ENCODE measurements at regions not wholly inside any gene's neighbourhood (a gene's known extent, or its start where the extent isn't known, plus 50 kb on each side); places are given as distances from the start of the nearest gene placed in this dataset.

- Histone ChIP-seq H3K36me3 (ENCODE audit: control insufficient read depth in 1 of 2, insufficient read depth in 2 of 2, low read depth in 1 of 2, low read length in 2 of 2) (peaks cover 0 to 5% of the 10 kb centered on the region in 2 experiments), H2BK5ac (ENCODE audit: low read depth, low read length, poor library complexity, severe bottlenecking) (no peak overlapping the region), H3K4me2 (ENCODE audit: low read length, poor library complexity, severe bottlenecking) (no peak overlapping the region), H2BK12ac (ENCODE audit: low read length in 2 of 2) (no peak overlapping the region), H3K23ac (ENCODE audit: low read length in 2 of 2) (no peak overlapping the region), H3K27me3 (ENCODE audit: control insufficient read depth in 1 of 2, insufficient read depth in 1 of 2, low read length in 2 of 2) (no peaks in the 10 kb centered on the region), H4K8ac (ENCODE audit: low read length) (no peak overlapping the region), H2AFZ (ENCODE audit: low read depth, low read length) (no peak overlapping the region), H2AK5ac (ENCODE audit: low read length, severe bottlenecking) (no peak overlapping the region), H4K91ac (ENCODE audit: low read length) (no peak overlapping the region), H3K18ac (ENCODE audit: low read depth in 1 of 2, low read length in 2 of 2) (no peak overlapping the region), H3K14ac (ENCODE audit: low read length in 2 of 2) (no peak overlapping the region), H2BK120ac (ENCODE audit: low read depth, low read length) (no peak overlapping the region), H3K9ac (ENCODE audit: low read length) (peak overlapping the region; percentile 85), H2BK15ac (ENCODE audit: low read depth, poor library complexity, severe bottlenecking) (no peak overlapping the region), H3K79me1 (replicated peaks; ENCODE audit: low read length, poor library complexity, severe bottlenecking) (no peaks in the 10 kb centered on the region), H3K27ac (ENCODE audit: low read length, poor library complexity, severe bottlenecking) (no peak overlapping the region), H3K4ac (ENCODE audit: low read depth in 1 of 2, low read length in 2 of 2) (no peak overlapping the region), H3K4me1 (ENCODE audit: control insufficient read depth, insufficient read depth, low read depth, low read length) (peaks cover 1% of the 10 kb centered on the region), H3K9me3 (ENCODE audit: control insufficient read depth, low read length) (peaks cover 37% of the 10 kb centered on the region), H3K4me3 (ENCODE audit: insufficient read depth in 1 of 2, low read depth in 1 of 2, low read length in 2 of 2) (peak overlapping the region in 1 of 2 experiments; percentile 19)
- WGBS, result 0% methylated on average over 1 of the region's 3 CpGs
- DNase-seq, result peak; percentile 76
These were observed 139.3 kb downstream of the LYPLAL1 start for GRCh38 chr1:219312967-219313366.

- Histone ChIP-seq H2BK5ac (ENCODE audit: low read depth, low read length, poor library complexity, severe bottlenecking) (no peak overlapping the region), H4K91ac (ENCODE audit: low read length) (no peak overlapping the region), H3K4me3 (ENCODE audit: insufficient read depth in 1 of 2, low read depth in 1 of 2, low read length in 2 of 2) (no peak overlapping the region), H3K4ac (ENCODE audit: low read depth in 1 of 2, low read length in 2 of 2) (no peak overlapping the region), H2AFZ (ENCODE audit: low read depth, low read length) (no peak overlapping the region), H3K27ac (ENCODE audit: low read length, poor library complexity, severe bottlenecking) (no peak overlapping the region), H3K79me1 (replicated peaks; ENCODE audit: low read length, poor library complexity, severe bottlenecking) (no peaks in the 10 kb centered on the region), H2BK12ac (ENCODE audit: low read length in 2 of 2) (no peak overlapping the region), H3K9me3 (ENCODE audit: control insufficient read depth, low read length) (peaks cover 14% of the 10 kb centered on the region), H3K14ac (ENCODE audit: low read length in 2 of 2) (no peak overlapping the region), H2AK5ac (ENCODE audit: low read length, severe bottlenecking) (no peak overlapping the region), H4K8ac (ENCODE audit: low read length) (no peak overlapping the region), H2BK15ac (ENCODE audit: low read depth, poor library complexity, severe bottlenecking) (no peak overlapping the region), H3K4me2 (ENCODE audit: low read length, poor library complexity, severe bottlenecking) (no peak overlapping the region), H3K18ac (ENCODE audit: low read depth in 1 of 2, low read length in 2 of 2) (no peak overlapping the region), H3K9ac (ENCODE audit: low read length) (no peak overlapping the region), H3K27me3 (ENCODE audit: control insufficient read depth in 1 of 2, insufficient read depth in 1 of 2, low read length in 2 of 2) (no peaks in the 10 kb centered on the region), H3K36me3 (ENCODE audit: control insufficient read depth in 1 of 2, insufficient read depth in 2 of 2, low read depth in 1 of 2, low read length in 2 of 2) (peaks cover 0 to 5% of the 10 kb centered on the region in 2 experiments), H2BK120ac (ENCODE audit: low read depth, low read length) (no peak overlapping the region), H3K4me1 (ENCODE audit: control insufficient read depth, insufficient read depth, low read depth, low read length) (peaks cover 1% of the 10 kb centered on the region), H3K23ac (ENCODE audit: low read length in 2 of 2) (no peak overlapping the region)
- WGBS, result 0% methylated on average over 1 of the region's 1 CpG
- DNase-seq, result peak; percentile 27
These were observed 136.6 kb downstream of the LYPLAL1 start for GRCh38 chr1:219310181-219310728.

- no peak overlapping the region for H2BK5ac ChIP-seq (ENCODE audit: low read depth, low read length, poor library complexity, severe bottlenecking)
- peaks cover 0 to 5% of the 10 kb centered on the region in 2 experiments for H3K36me3 ChIP-seq (ENCODE audit: control insufficient read depth in 1 of 2, insufficient read depth in 2 of 2, low read depth in 1 of 2, low read length in 2 of 2)
These were observed 134.7 kb downstream of the LYPLAL1 start for GRCh38 chr1:219308367-219308766.

GRCh38 chr1:219304227-219305226, 130.8 kb downstream of the LYPLAL1 start:
- Histone ChIP-seq H2AK5ac (ENCODE audit: low read length, severe bottlenecking) (no peak overlapping the region), H3K18ac (ENCODE audit: low read depth in 1 of 2, low read length in 2 of 2) (no peak overlapping the region), H3K9me3 (ENCODE audit: control insufficient read depth, low read length) (peaks cover 4% of the 10 kb centered on the region), H2AFZ (ENCODE audit: low read depth, low read length) (no peak overlapping the region), H2BK5ac (ENCODE audit: low read depth, low read length, poor library complexity, severe bottlenecking) (no peak overlapping the region), H4K8ac (ENCODE audit: low read length) (no peak overlapping the region), H2BK120ac (ENCODE audit: low read depth, low read length) (no peak overlapping the region), H3K14ac (ENCODE audit: low read length in 2 of 2) (no peak overlapping the region), H3K23ac (ENCODE audit: low read length in 2 of 2) (no peak overlapping the region), H3K79me1 (replicated peaks; ENCODE audit: low read length, poor library complexity, severe bottlenecking) (no peaks in the 10 kb centered on the region), H3K4me2 (ENCODE audit: low read length, poor library complexity, severe bottlenecking) (no peak overlapping the region), H3K4me1 (ENCODE audit: control insufficient read depth, insufficient read depth, low read depth, low read length) (peaks cover 2% of the 10 kb centered on the region), H3K9ac (ENCODE audit: low read length) (peak overlapping the region; percentile 62), H3K27me3 (ENCODE audit: control insufficient read depth in 1 of 2, insufficient read depth in 1 of 2, low read length in 2 of 2) (no peaks in the 10 kb centered on the region), H2BK12ac (ENCODE audit: low read length in 2 of 2) (no peak overlapping the region), H3K4ac (ENCODE audit: low read depth in 1 of 2, low read length in 2 of 2) (no peak overlapping the region), H4K91ac (ENCODE audit: low read length) (no peak overlapping the region), H2BK15ac (ENCODE audit: low read depth, poor library complexity, severe bottlenecking) (no peak overlapping the region), H3K4me3 (ENCODE audit: insufficient read depth in 1 of 2, low read depth in 1 of 2, low read length in 2 of 2) (peak overlapping the region in 1 of 2 experiments; percentile 32), H3K36me3 (ENCODE audit: control insufficient read depth in 1 of 2, insufficient read depth in 2 of 2, low read depth in 1 of 2, low read length in 2 of 2) (peaks cover 0 to 5% of the 10 kb centered on the region in 2 experiments), H3K27ac (ENCODE audit: low read length, poor library complexity, severe bottlenecking) (no peak overlapping the region)
- no peak for DNase-seq
- WGBS, result 79% methylated on average over 9 of the region's 9 CpGs

More at GRCh38 chr1:219308367-219308766, 134.7 kb downstream of the LYPLAL1 start:
- Histone ChIP-seq H2BK120ac (ENCODE audit: low read depth, low read length) (no peak overlapping the region), H3K4ac (ENCODE audit: low read depth in 1 of 2, low read length in 2 of 2) (no peak overlapping the region), H3K79me1 (replicated peaks; ENCODE audit: low read length, poor library complexity, severe bottlenecking) (no peaks in the 10 kb centered on the region), H3K27me3 (ENCODE audit: control insufficient read depth in 1 of 2, insufficient read depth in 1 of 2, low read length in 2 of 2) (no peaks in the 10 kb centered on the region), H3K4me1 (ENCODE audit: control insufficient read depth, insufficient read depth, low read depth, low read length) (peaks cover 2% of the 10 kb centered on the region), H2BK12ac (ENCODE audit: low read length in 2 of 2) (no peak overlapping the region), H3K9ac (ENCODE audit: low read length) (no peak overlapping the region), H4K8ac (ENCODE audit: low read length) (no peak overlapping the region), H3K9me3 (ENCODE audit: control insufficient read depth, low read length) (peaks cover 4% of the 10 kb centered on the region), H3K4me2 (ENCODE audit: low read length, poor library complexity, severe bottlenecking) (no peak overlapping the region), H4K91ac (ENCODE audit: low read length) (no peak overlapping the region), H3K14ac (ENCODE audit: low read length in 2 of 2) (no peak overlapping the region), H2AK5ac (ENCODE audit: low read length, severe bottlenecking) (no peak overlapping the region), H3K27ac (ENCODE audit: low read length, poor library complexity, severe bottlenecking) (no peak overlapping the region), H2AFZ (ENCODE audit: low read depth, low read length) (no peak overlapping the region), H3K23ac (ENCODE audit: low read length in 2 of 2) (no peak overlapping the region), H2BK15ac (ENCODE audit: low read depth, poor library complexity, severe bottlenecking) (no peak overlapping the region), H3K18ac (ENCODE audit: low read depth in 1 of 2, low read length in 2 of 2) (no peak overlapping the region), H3K4me3 (ENCODE audit: insufficient read depth in 1 of 2, low read depth in 1 of 2, low read length in 2 of 2) (no peak overlapping the region)
- 92% methylated on average over 4 of the region's 4 CpGs for WGBS
- DNase-seq, result no peak

Data from mesenchymal stem cell (in vitro differentiated cells and primary cell).